HFFc6 (cell line): ENCODE measurements at regions not wholly inside any gene's neighbourhood (a gene's known extent, or its start where the extent isn't known, plus 50 kb on each side); places are given as distances from the start of the nearest gene placed in this dataset.
"Not testable (repeated sequence)": the region's sequence is repeated elsewhere in the genome, so short reads cannot be mapped to it uniquely, and the experiment has no call there.

Experiments
- DNase-seq: peaks from one replicate; pipeline ENCODE4 v3.0.0-alpha.2; 2018
- H3K27ac Mint-ChIP-seq: 2 replicates; pipeline ENCODE4 v1.8.0; 2020; ENCODE audit warnings: mild to moderate bottlenecking, mixed read lengths
- H3K27me3 Mint-ChIP-seq: 2 replicates; pipeline ENCODE4 v1.8.0; 2021; ENCODE audit warnings: mild to moderate bottlenecking, moderate library complexity, mixed read lengths; ENCODE audit not compliant: insufficient read depth
- H3K36me3 Mint-ChIP-seq: 2 replicates; pipeline ENCODE4 v1.8.0; 2021; ENCODE audit warnings: low read depth, mixed read lengths
- H3K4me1 Mint-ChIP-seq: 2 replicates; pipeline ENCODE4 v1.8.0; 2020; ENCODE audit warnings: low read depth, mixed read lengths
- H3K4me3 Mint-ChIP-seq: 2 replicates; pipeline ENCODE4 v1.8.0; 2020; ENCODE audit warnings: mild to moderate bottlenecking, moderate library complexity, mixed read lengths
- H3K9me3 Mint-ChIP-seq: 2 replicates; pipeline ENCODE4 v1.8.0; 2020; ENCODE audit warnings: mild to moderate bottlenecking, mixed read lengths
- CTCF ChIP-seq: fragments of 200-600 bp; sonication (generic); IDR thresholded peaks from 2 replicates; pipeline ENCODE4 v1.5.0; 2021; ENCODE audit warnings: antibody characterized with exemption, mild to moderate bottlenecking

- no peak overlapping the region for H3K27ac Mint-ChIP-seq
- DNase-seq: no peak
- no peaks in the 10 kb centered on the region for H3K27me3 Mint-ChIP-seq
- no peaks in the 10 kb centered on the region for H3K36me3 Mint-ChIP-seq
- H3K4me1 Mint-ChIP-seq: no peaks in the 10 kb centered on the region
- H3K4me3 Mint-ChIP-seq: no peak overlapping the region
- H3K9me3 Mint-ChIP-seq: no peaks in the 10 kb centered on the region
- TF ChIP-seq CTCF: peak; percentile 58
Observed at GRCh38 chr4:125787707-125788106, 473.0 kb downstream of the FAT4 start.

GRCh38 chr4:125789023-125789422 lies 474.3 kb downstream of the FAT4 start:
- TF ChIP-seq CTCF: no peak
- no peaks in the 10 kb centered on the region for H3K4me1 Mint-ChIP-seq
- no peak for DNase-seq

GRCh38 chr4:125791896-125792295 lies 477.1 kb downstream of the FAT4 start:
- DNase-seq: no peak
- Mint-ChIP-seq H3K27me3 (no peaks in the 10 kb centered on the region), H3K36me3 (no peaks in the 10 kb centered on the region), H3K27ac (no peak overlapping the region), H3K4me3 (no peak overlapping the region), H3K9me3 (no peaks in the 10 kb centered on the region), H3K4me1 (no peaks in the 10 kb centered on the region)
- no peak for TF ChIP-seq CTCF

More at GRCh38 chr4:125789023-125789422, 474.3 kb downstream of the FAT4 start:
- Mint-ChIP-seq H3K27ac (no peak overlapping the region), H3K4me3 (no peak overlapping the region), H3K9me3 (no peaks in the 10 kb centered on the region), H3K36me3 (no peaks in the 10 kb centered on the region), H3K27me3 (no peaks in the 10 kb centered on the region)

GRCh38 chr4:125794989-125795388 lies 480.2 kb downstream of the FAT4 start:
- Mint-ChIP-seq H3K4me1 (no peaks in the 10 kb centered on the region), H3K36me3 (no peaks in the 10 kb centered on the region), H3K27ac (no peak overlapping the region), H3K4me3 (no peak overlapping the region), H3K27me3 (no peaks in the 10 kb centered on the region; the same call in 1 of the 2 replicates), H3K9me3 (no peaks in the 10 kb centered on the region)
- TF ChIP-seq CTCF: no peak
- no peak for DNase-seq

GRCh38 chr4:125796138-125796537 lies 481.4 kb downstream of the FAT4 start:
- H3K27me3 Mint-ChIP-seq: peaks cover 2% of the 10 kb centered on the region
- H3K4me1 Mint-ChIP-seq: no peaks in the 10 kb centered on the region
- TF ChIP-seq CTCF: no peak
- DNase-seq: no peak
- no peaks in the 10 kb centered on the region for H3K9me3 Mint-ChIP-seq
- H3K27ac Mint-ChIP-seq: no peak overlapping the region
- H3K36me3 Mint-ChIP-seq: no peaks in the 10 kb centered on the region
- no peak overlapping the region for H3K4me3 Mint-ChIP-seq

GRCh38 chr4:125797621-125798020 lies 482.9 kb downstream of the FAT4 start:
- not testable (repeated sequence) for DNase-seq, H3K4me3 Mint-ChIP-seq, H3K27ac Mint-ChIP-seq, H3K9me3 Mint-ChIP-seq, H3K36me3 Mint-ChIP-seq, H3K27me3 Mint-ChIP-seq, H3K4me1 Mint-ChIP-seq
